GM19025 (cell line): ENCODE measurements at regions not wholly inside any gene's neighbourhood (a gene's known extent, or its start where the extent isn't known, plus 50 kb on each side); places are given as distances from the start of the nearest gene placed in this dataset.

Experiments used
- ATAC-seq: cut with Tn5 transposase; IDR thresholded peaks from one replicate; pipeline ENCODE4 v1.9.1; 2021; ENCODE audit warnings: mild to moderate bottlenecking, low read depth, moderate library complexity; ENCODE audit not compliant: unreplicated experiment

DNA sequence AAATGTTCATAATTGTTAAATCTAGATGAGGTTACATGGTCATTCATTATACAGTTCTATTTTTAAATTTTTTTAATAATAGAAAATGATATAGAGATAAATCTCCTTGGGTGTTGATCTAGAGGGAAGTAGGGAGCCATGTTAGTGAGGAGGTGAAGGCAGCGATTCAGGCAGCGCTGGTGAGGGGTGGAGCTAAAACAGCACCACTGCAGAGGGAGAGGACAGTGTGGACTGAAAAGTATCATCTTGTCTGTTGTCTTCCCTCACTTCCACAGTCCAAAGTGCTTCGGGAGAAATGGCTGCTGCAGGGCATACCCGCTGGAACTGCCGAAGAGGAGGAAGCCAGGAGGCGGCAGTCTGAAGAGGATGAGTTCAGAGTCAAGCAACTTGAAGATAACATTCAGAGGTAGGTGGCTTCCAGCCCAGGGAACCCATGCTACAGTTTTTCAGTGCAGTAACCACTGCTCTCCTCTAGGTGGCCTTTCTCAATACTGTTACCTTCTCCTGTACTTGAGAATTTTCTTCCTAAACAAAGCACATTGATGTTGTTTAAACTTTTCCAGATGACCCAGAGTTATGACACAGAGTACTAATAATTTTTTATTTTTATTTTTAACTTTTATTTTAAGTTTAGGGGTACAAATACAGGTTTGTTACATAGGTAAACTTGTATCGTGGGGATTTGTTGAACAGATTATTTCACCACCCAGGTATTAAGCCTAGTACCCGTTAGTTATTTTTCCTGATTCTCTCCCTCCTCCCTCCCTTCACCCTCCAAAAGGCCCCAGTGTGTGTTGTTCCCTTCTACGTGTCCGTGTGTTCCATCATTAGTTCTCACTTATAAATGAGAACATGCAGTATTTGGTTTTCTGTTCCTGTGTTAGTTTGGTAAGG is 100.5 kb downstream of the PALM2AKAP2 start:
- ATAC-seq: no peak

DNA sequence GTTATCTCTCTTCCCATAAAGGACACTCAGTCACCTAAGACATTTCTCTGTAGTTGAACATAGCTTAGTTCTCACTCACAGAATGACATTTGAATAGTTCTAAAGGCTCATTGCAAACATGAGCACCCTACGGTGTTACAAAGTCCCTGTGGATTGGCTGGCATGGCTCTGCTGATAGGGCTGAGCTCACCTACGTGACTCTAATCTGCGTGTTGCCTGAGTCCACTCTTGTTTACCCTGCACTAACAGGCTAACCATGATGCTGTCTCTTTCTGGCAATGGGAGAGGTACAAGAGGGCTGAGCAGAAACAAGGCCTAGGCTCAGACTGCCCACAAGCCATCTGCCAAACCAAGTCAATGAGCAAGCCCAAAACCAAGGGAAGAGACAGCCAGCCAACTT is 103.6 kb downstream of the PALM2AKAP2 start:
- no peak for ATAC-seq

DNA sequence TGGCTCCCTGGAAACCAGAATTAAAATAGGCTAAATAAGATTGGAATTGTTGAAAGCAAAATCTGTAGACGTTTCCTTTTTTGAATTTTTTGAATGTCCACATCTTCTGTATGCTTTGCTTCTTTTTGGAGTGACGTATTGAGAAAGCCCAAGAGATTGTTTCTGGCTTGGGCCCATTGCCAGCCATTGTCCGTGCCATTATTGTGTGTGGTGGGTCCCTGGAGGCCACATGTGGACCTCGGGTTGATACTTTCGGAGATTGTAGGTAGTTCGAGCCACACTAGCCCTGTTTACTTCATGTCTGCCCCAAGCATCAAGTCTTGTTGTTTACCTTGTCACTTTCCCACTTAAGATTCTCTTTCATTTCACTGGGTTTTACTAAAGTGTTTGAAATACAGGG is 106.0 kb downstream of the PALM2AKAP2 start:
- ATAC-seq: no peak

DNA sequence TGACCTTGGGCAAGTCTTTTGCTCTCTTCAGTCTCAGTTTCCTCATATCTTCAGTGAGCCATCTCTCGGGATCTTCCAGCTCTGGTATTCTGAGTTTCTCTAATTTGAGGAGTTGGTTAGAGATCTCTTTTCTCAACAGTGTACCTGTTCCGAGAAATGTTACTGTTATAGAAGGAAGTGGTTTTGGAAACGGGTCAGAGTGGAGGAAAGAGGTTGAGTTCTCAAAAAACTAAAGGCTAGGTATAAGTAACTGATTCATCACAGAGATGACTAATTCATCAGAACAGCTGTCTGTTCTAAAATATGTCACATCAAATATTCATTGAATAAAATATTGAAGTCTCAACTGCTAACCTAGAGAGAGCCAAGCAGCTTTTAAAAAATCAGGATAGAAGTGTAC is 106.6 kb downstream of the PALM2AKAP2 start:
- ATAC-seq: no peak

DNA sequence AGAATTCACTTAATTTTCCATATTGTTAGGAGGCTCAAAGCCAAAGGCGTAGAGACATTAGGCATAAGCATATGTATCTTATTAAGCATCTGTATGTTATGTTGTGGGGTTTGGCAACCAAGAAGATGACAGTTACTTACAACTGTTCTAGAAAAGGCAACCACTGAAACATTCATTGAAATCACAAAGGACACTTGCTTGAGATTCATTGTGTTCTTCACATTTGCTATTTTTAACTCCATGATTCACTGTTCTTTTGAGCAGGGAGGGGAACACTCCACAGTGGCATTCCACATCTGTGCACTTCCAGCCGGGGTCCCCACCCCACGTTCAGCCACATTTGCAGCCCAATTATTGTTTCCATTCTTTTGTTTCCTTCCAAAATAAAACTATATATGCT is 107.1 kb downstream of the PALM2AKAP2 start:
- no peak for ATAC-seq

DNA sequence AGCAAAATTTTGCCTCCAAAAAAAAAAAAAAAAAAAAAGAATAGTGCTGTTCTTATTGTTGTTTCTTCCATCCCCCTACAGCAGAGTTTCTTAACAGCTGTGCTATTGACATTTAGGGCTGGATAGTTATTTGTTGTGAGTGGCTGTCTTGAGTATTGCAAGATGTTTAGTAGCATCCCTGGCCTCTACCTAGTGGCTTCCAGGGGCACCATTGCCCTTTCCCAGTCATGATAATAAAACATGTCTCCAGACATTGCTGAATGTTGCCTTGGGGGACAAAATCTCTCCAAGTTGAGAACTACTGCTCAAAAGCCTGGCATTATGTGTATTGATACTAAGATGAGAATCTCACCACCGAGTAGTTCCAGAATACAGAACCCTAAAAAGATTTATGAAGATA is 108.7 kb downstream of the PALM2AKAP2 start:
- ATAC-seq: no peak

DNA sequence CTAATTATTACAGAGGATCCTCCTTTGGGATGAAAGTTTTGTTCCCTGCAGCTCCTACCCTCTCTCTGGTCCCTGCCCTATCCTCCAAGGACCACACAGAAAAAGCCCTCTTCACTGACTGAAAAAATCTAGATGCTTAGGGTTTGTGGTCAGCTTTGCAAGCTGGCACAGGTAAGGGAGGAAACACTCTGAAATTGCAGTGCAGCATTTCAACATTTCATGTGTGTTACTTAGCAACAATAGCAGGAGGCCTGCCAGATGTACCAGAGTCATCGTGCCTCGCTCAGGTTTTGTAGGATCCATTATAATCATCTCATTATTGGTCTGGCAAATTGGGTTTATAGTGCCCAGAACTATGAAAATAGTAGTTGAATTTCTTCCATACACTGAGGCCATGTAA is 109.5 kb downstream of the PALM2AKAP2 start:
- ATAC-seq: no peak

DNA sequence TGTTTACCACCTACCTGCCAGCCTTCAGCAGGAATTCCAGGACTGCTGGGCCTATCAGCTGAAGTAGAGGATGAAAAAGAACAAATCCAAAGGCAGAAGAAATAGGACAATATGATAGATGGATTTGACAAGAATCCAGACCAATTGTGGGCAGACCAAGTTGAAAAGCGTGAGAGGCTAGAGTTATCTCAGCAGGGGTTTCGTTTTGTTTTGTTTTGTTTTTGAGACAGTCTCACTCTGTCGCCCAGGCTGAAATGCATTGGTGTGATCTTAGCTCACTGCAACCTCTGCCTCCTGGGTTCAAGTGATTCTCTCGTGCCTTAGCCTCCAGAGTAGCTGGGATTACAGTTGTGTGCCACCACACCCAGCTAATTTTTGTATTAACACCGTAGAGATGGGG is 113.2 kb downstream of the PALM2AKAP2 start:
- no peak for ATAC-seq

DNA sequence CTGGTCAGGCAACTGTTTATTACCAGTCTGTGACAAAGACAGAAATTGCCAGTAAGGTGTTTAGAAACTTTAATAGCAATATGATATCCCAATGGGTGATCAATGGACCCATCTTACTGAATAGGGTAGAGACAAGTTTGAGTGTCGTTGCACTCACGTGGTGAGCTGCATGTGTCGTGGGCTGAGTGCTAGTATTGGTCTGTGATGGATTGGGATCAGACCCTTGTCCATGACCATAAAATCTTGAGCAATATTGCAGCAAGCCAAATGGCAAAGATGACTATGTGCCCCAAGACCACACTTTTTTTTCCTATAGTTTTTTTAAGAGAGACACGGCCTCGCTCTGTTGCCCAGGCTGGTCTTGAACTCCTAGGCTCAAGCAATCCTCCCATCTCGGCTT is 114.5 kb downstream of the PALM2AKAP2 start:
- no peak for ATAC-seq

DNA sequence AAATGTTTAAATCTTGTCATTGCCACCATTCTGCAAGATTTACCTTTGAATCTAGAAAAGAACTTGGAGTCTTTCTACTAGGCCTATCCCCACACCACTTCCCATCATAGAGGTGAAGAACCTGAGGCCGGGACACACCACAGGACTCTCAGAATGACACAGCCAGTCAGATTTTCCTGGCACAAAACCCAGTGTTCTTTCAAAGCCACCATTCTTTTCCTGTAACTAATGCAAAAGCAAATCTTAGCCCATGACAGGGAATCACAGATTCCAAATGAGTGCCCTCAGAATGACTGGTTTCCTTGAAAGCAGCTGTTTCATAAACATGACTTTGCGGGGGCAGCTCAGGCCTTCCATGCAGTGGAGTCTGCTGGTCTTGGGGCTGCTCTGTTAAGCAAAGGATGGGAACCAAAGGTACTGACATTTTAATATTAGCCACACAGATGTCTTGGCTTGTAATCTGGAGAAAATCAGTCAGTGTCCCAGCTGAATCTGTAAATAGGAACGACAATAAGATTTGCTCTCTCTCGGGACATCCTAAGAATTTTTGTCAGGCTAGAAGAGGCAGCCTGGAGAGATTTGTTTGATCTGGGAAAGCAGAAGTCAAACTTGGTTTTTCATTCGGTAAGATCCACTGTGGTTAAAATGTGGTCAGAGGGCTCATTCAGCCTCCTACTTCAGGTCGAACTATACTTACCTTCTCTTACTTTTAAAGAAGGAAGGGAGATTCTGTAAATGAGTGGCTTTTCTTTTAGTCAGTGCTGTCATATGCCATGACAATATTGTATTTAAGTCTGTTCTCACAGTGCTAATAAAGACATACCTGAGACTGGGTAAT is 115.1 kb downstream of the PALM2AKAP2 start:
- peak; percentile 54 for ATAC-seq

DNA sequence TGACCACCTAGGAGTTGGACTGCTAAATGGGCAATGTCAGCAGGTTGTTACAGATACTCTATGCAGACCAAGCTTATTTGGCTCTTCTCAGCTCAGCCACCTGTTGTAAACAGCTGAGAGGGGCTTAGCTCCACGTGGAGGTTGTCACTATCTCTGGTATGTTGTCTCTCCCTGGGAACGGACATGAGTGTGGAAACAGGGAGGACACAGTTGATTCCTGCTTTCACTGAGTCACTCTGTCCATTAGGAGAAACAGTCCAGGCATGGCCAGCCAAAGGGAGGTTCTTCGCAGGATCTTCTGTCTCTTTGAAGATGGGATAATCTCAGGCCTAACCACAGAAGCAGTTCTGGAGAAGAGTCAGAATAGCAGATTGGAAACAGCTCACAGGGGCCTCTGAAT is 121.2 kb downstream of the PALM2AKAP2 start:
- ATAC-seq: no peak

DNA sequence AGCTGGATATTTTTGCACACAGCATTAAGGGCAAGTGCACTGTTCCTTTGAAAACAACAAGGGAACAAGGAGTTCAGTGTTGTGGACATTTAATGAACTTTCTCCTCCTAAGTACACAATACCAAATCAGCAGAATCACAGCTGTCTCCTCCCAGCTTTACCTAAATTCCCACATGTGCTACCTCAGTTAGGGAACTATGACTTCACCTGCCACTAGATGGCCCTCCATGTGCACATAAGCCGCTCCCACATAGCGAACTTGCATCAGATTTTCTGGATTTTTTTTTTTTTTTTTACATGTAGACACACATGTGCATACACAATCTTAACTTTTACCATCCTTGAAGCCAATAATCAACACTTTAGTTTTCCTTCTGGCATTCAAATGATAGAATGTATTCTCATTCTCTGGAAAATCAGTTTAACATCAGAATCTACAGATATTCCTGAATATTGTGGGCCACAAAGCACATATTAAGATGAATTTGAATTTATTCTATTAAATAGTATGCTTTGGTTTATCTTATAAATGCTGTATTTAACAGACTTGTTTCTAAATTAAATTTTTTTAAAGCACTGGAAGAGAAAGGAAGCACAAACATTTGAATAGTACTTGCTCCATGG is 123.6 kb downstream of the PALM2AKAP2 start:
- ATAC-seq: peak; percentile 42

DNA sequence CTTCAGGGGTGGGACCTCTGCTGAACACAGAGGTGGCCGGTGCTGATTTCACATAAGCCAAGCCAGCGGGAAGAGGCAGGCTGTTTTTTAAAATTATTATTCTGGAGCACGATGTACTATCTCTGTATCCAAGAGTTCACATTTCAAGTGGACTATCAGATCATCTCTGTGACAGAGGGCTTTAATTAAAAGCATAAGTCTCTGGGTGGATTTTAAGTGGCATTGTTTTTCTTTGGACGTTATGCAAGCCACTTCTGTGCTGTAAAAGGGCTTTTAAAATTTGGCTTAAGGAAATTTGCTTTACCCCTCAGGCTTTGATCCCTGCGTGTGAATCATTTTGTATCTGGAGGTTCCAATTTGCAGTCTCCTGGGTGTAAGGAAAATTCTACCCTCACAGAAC is 124.7 kb downstream of the PALM2AKAP2 start:
- no peak for ATAC-seq

DNA sequence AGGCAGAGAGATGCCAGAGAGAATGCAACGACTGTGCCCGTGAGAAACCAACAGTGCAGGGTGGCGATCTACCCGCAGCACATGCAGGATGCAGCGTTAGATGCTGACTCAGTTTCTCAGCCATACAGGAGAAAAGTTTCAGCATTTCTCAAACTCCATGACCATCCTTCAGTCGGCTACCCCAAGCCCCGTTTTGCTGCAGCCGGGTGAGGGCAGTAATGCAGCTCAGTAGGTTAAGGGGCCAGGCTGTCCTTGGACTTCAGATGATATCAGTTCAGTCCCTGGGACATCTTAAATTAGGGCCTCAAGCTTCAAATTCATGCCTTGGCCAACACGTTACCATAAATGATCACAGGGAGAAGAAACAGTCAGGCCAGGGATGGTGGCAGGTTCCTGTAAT is 125.5 kb downstream of the PALM2AKAP2 start:
- no peak for ATAC-seq

DNA sequence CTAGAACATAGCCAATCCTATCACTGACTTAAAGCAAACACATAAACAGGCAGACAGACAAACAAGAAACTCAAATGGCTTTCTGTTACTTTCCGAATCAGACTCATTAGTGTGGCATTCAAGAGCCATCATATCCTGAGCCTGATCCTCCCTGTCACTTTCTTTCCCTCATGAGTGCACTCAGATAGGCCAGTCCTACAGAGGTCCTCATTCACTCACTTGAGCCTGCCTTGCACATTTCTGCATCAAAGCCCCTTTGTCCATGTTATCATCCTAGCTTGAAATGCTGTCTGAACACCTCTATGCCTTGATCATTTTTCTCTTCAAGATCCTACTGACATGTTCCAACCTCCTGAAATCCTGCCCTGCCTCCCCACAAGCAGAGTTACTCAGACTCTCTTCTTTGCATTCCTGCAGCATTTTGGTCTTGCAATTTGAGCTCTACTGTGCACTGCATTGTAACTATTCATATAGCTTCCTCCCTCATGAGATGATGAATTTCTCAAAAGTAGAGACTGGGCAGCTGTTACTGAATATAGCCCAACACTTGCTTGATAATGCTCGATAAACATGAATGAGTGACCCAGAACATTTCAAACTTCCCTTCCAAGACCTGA is 126.9 kb downstream of the PALM2AKAP2 start:
- no peak for ATAC-seq

DNA sequence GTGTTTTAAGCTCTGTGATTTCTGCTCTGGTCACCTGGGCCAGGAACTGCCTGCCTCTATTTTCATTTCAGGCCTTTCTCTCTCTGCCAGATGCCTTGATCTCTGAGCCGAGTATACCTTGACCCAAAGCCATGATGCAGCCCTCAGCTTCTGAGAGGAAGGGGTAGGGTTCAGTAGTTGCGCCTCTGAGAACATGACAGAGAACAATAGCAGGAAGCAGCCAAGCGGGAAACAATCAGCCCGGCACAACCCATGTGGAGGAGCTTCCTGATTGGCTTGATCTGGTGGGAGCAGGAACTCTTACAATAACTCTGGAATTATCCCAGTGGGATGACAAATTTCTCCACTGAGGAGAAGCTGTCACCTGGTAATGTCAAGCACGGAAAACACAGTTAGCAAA is 127.4 kb downstream of the PALM2AKAP2 start:
- ATAC-seq: no peak

DNA sequence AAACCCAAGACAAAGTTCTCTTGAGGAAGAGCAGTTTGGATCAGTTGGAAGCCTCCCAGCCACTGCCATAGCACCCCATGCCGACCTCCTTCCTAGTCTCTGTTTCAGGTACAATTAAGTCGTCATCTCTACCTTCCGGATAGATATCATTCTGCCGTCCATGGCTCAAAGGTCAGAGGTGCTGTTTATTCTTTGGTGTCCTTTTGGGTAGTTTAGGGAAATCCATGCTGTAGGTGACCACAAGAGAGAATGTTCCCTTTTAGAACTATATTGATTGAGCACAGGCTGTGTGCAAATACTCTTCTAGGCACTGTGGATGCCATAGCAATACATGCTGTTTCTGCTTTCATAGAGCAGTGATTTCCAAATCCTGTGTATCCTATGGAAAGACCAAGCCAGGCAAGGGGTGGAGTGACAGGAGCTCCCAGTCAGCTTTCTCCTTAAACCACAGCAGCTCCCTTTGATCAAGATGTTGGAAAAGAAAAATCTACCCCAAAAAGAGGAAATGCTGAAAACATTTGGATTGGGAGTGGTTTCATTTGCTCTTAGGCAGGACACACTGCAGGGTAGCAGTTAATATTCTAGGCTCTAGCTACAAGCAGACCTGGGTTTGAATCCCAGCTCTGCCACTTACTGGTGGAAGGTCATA is 127.9 kb downstream of the PALM2AKAP2 start:
- no peak for ATAC-seq

DNA sequence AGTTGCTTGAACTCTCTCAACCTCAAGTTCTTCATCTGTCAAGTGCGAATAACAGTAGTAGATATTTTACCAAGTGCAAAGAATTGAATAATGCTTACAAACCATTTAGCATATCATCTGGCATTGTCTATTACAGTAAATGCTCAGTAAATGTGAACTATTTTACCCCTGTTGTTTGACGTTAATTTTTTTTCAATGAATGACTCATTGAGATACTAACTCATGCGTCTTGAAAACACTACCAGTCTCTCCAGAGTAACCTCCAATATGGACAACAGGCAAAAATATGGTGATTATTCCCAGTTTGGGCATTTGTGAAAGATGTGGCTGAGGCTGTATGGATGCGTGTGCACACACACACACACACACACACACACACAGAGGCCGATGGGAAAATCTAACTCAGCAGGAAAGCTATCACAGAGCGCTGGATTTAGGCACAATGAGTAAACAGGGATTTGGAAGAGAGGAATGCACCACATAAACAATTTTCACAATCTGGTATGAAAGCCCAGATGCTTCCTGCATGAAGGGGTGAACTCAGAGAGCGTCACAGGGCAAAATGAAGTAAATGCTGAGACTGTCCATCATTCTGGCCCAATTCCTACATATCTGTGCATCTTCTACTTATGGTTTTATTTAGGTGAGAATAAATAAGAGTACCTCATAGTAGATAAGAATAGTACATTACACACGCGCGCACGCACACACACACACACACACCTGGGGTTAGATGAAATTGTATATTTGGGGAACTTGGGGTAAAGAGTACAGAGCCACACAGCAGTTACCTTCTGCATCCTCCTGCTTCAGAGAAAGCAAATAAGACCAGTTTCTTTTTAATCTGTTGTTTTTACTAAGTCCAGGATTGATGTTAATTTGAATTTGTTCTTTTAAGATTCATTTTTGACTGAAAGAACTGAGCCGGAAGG is 128.7 kb downstream of the PALM2AKAP2 start:
- no peak for ATAC-seq
